HEK293 (cell line): ENCODE measurements at regions not wholly inside any gene's neighbourhood (a gene's known extent, or its start where the extent isn't known, plus 50 kb on each side); places are given as distances from the start of the nearest gene placed in this dataset.

Experiments used
- CTCF ChIA-PET: fragments of 350-600 bp; formaldehyde crosslinking; extraction: SDS; loops from one replicate; lab custom pipeline; 2021; ENCODE audit warnings: antibody characterized with exemption; lab: Yijun Ruan, JAX
- POLR2A ChIA-PET: fragments of 300-600 bp; formaldehyde crosslinking; extraction: SDS; loops from one replicate; lab custom pipeline; 2020; ENCODE audit warnings: antibody characterized with exemption, inconsistent platforms; lab: Yijun Ruan, JAX
- H3K27ac ChIP-seq: fragments of 200-500 bp; sonication (Bioruptor generic); 2 replicates; pipeline ENCODE4 v1.5.1; 2014; ENCODE audit warnings: low read depth, low read length, control low read depth, inconsistent platforms; ENCODE audit errors: extremely low read depth
- H3K36me3 ChIP-seq, 2 experiments: fragments of 200-500 bp in 1 of 2; sonication (Bioruptor generic) in 1 of 2; 1 replicate in 1 of 2; 2 replicates in 1 of 2; pipeline ENCODE4 v1.5.1; 2014 to 2017; ENCODE audit warnings: inconsistent platforms in 2 of 2, low read length in 2 of 2; ENCODE audit not compliant: control insufficient read depth in 2 of 2, insufficient read depth in 1 of 2
- H3K4me1 ChIP-seq: fragments of 200-500 bp; sonication (Bioruptor generic); 2 replicates; pipeline ENCODE4 v1.5.1; 2014; ENCODE audit warnings: mild to moderate bottlenecking, low read length, inconsistent platforms; ENCODE audit not compliant: control insufficient read depth, insufficient read depth
- H3K4me3 ChIP-seq: 2 replicates; pipeline ENCODE4 v1.5.1; 2011; ENCODE audit warnings: low read depth, mild to moderate bottlenecking, control low read depth, low read length, moderate library complexity
- H3K9me3 ChIP-seq: fragments of 200-500 bp; sonication (Bioruptor generic); 2 replicates; pipeline ENCODE4 v1.5.1; 2014; ENCODE audit warnings: low read depth, low read length, inconsistent platforms; ENCODE audit not compliant: control insufficient read depth, insufficient read depth
- ATF2 ChIP-seq: fragments of 450-650 bp; formaldehyde crosslinking; IDR thresholded peaks from 2 replicates; pipeline ENCODE4 v1.5.1; 2016; ENCODE audit warnings: missing biosample characterization, missing genetic modification characterization, low read depth
- GFI1B ChIP-seq: fragments of 450-650 bp; formaldehyde crosslinking; IDR thresholded peaks from 2 replicates; pipeline ENCODE4 v1.5.1; 2016; ENCODE audit warnings: missing biosample characterization, missing genetic modification characterization
- HIC1 ChIP-seq: fragments of 450-650 bp; formaldehyde crosslinking; IDR thresholded peaks from 2 replicates; pipeline ENCODE4 v1.5.1; 2016; ENCODE audit warnings: missing biosample characterization, missing genetic modification characterization
- MZF1 ChIP-seq: fragments of 450-650 bp; formaldehyde crosslinking; IDR thresholded peaks from 2 replicates; pipeline ENCODE4 v1.5.1; 2017; ENCODE audit warnings: missing biosample characterization, missing genetic modification characterization, borderline replicate concordance
- OVOL3 ChIP-seq: fragments of 450-650 bp; formaldehyde crosslinking; IDR thresholded peaks from 2 replicates; pipeline ENCODE4 v1.5.1; 2016; ENCODE audit warnings: missing biosample characterization, missing genetic modification characterization
- SP2 ChIP-seq: fragments of 450-650 bp; formaldehyde crosslinking; IDR thresholded peaks from 2 replicates; pipeline ENCODE4 v1.5.1; 2016; ENCODE audit warnings: missing biosample characterization, missing genetic modification characterization
- ZBTB48 ChIP-seq: fragments of 450-650 bp; formaldehyde crosslinking; IDR thresholded peaks from 2 replicates; pipeline ENCODE4 v1.5.1; 2016; ENCODE audit warnings: missing biosample characterization, missing genetic modification characterization
- ZFHX2 ChIP-seq: fragments of 450-650 bp; formaldehyde crosslinking; conservative IDR thresholded peaks from 2 replicates; pipeline ENCODE4 v1.5.1; 2016; ENCODE audit warnings: missing biosample characterization, missing genetic modification characterization
- ZNF174 ChIP-seq: fragments of 450-650 bp; formaldehyde crosslinking; IDR thresholded peaks from 2 replicates; pipeline ENCODE4 v1.5.0; 2017; ENCODE audit warnings: missing biosample characterization, mild to moderate bottlenecking, missing genetic modification characterization
- ZNF221 ChIP-seq: fragments of 450-650 bp; formaldehyde crosslinking; IDR thresholded peaks from 2 replicates; pipeline ENCODE4 v1.5.1; 2017; ENCODE audit warnings: missing biosample characterization, missing genetic modification characterization, borderline replicate concordance
- ZNF280D ChIP-seq: fragments of 450-650 bp; formaldehyde crosslinking; IDR thresholded peaks from 2 replicates; pipeline ENCODE4 v1.5.1; 2016; ENCODE audit warnings: missing biosample characterization, missing genetic modification characterization
- ZNF311 ChIP-seq: fragments of 450-650 bp; formaldehyde crosslinking; IDR thresholded peaks from 2 replicates; pipeline ENCODE4 v1.5.1; 2017; ENCODE audit warnings: missing biosample characterization, missing genetic modification characterization, borderline replicate concordance
- ZNF501 ChIP-seq: fragments of 450-650 bp; formaldehyde crosslinking; IDR thresholded peaks from 2 replicates; pipeline ENCODE4 v1.5.1; 2016; ENCODE audit warnings: missing biosample characterization, missing genetic modification characterization
- ZNF518A ChIP-seq: fragments of 450-650 bp; formaldehyde crosslinking; conservative IDR thresholded peaks from 2 replicates; pipeline ENCODE4 v1.5.1; 2016; ENCODE audit warnings: low read depth, missing biosample characterization, missing genetic modification characterization
- ZNF558 ChIP-seq: fragments of 450-650 bp; formaldehyde crosslinking; IDR thresholded peaks from 2 replicates; pipeline ENCODE4 v1.5.1; 2016; ENCODE audit warnings: missing biosample characterization, missing genetic modification characterization
- ZNF561 ChIP-seq: fragments of 450-650 bp; IDR thresholded peaks from 2 replicates; pipeline ENCODE4 v1.5.1; 2018; ENCODE audit warnings: missing biosample characterization, missing genetic modification characterization, borderline replicate concordance
- ZNF571 ChIP-seq: fragments of 450-650 bp; formaldehyde crosslinking; IDR thresholded peaks from 2 replicates; pipeline ENCODE4 v1.5.0; 2017; ENCODE audit warnings: missing biosample characterization, missing genetic modification characterization
- ZNF626 ChIP-seq: fragments of 450-650 bp; sonication (Bioruptor Pico); formaldehyde crosslinking; IDR thresholded peaks from 2 replicates; pipeline ENCODE4 v1.5.1; 2018; ENCODE audit warnings: missing biosample characterization, missing genetic modification characterization, inconsistent platforms
- ZNF629 ChIP-seq: fragments of 450-650 bp; formaldehyde crosslinking; IDR thresholded peaks from 2 replicates; pipeline ENCODE4 v1.5.1; 2017; ENCODE audit warnings: missing biosample characterization, missing genetic modification characterization
- ZNF670 ChIP-seq: fragments of 450-650 bp; formaldehyde crosslinking; IDR thresholded peaks from 2 replicates; pipeline ENCODE4 v1.5.1; 2016; ENCODE audit warnings: missing biosample characterization, missing genetic modification characterization, low read depth

- TF ChIP-seq ZNF501 (tag by site-specific recombination) = no peak
- TF ChIP-seq HIC1 (tag by site-specific recombination) = no peak
- no peak for TF ChIP-seq ZFHX2 (tag by site-specific recombination)
- TF ChIP-seq ZNF629 (tag by site-specific recombination) = no peak
- TF ChIP-seq ZNF670 = no peak
- TF ChIP-seq ZNF221 (tag by site-specific recombination) = no peak
- TF ChIP-seq ZNF561 (tag by site-specific recombination) = no peak
- TF ChIP-seq ZNF558 (tag by site-specific recombination) = no peak
- no peak for TF ChIP-seq GFI1B (tag by site-specific recombination)
- no peak for TF ChIP-seq ZNF280D (tag by site-specific recombination)
- TF ChIP-seq ZNF626 (tag by site-specific recombination) = no peak
- no peak for TF ChIP-seq ZNF571 (tag by site-specific recombination)
- TF ChIP-seq MZF1 = no peak
- no peak for TF ChIP-seq OVOL3
- TF ChIP-seq ZNF518A (tag by site-specific recombination) = no peak
- no peak for TF ChIP-seq ZNF174
- TF ChIP-seq ZNF311 (tag by site-specific recombination) = no peak
- no peak for TF ChIP-seq ATF2
- no peak for TF ChIP-seq SP2 (tag by site-specific recombination)
- no peak for TF ChIP-seq ZBTB48 (tag by site-specific recombination)
- CTCF ChIA-PET = no interaction called here
- H3K9me3 ChIP-seq = no peaks in the 10 kb centered on the region
- no peaks in the 10 kb centered on the region for H3K4me1 ChIP-seq
- POLR2A ChIA-PET = no interaction called here
- no peak overlapping the region for H3K4me3 ChIP-seq
- H3K36me3 ChIP-seq = no peaks in the 10 kb centered on the region
- no peak overlapping the region for H3K27ac ChIP-seq
These were observed 188.5 kb upstream of the CCNG1 start for GRCh38 chr5:163248871-163249270.
